ENCODE measurements at regions not wholly inside any gene's neighbourhood (a gene's known extent, or its start where the extent isn't known, plus 50 kb on each side); places are given as distances from the start of the nearest gene placed in this dataset.

DNA sequence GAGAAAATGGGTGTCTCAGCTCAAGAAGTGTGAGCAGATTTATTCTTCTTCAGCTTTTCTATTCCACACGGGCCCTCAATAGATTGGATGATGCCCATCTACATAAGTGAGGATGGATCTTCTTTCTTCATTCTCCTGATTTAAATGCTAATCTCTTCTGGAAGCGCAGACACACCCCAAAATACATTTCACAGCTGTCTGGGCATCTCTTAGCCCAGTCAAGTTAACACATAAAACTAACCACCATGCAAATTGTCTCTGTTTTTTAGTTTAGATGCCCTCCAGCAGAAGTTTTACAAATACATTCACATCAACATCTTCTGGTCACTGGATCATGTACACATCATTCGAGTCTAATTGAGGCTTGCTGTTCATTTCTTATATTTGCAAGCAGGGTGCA lies 249.0 kb upstream of the VCX3A start:
- DNase-seq (ENCODE audit: low read depth in 1 of 2, low spot score in 1 of 2), result no peak
- TF ChIP-seq GABPA (IDR thresholded peaks at IDR 0.05; ENCODE audit: low read depth), result no peak
- TF ChIP-seq, protein P1, sequence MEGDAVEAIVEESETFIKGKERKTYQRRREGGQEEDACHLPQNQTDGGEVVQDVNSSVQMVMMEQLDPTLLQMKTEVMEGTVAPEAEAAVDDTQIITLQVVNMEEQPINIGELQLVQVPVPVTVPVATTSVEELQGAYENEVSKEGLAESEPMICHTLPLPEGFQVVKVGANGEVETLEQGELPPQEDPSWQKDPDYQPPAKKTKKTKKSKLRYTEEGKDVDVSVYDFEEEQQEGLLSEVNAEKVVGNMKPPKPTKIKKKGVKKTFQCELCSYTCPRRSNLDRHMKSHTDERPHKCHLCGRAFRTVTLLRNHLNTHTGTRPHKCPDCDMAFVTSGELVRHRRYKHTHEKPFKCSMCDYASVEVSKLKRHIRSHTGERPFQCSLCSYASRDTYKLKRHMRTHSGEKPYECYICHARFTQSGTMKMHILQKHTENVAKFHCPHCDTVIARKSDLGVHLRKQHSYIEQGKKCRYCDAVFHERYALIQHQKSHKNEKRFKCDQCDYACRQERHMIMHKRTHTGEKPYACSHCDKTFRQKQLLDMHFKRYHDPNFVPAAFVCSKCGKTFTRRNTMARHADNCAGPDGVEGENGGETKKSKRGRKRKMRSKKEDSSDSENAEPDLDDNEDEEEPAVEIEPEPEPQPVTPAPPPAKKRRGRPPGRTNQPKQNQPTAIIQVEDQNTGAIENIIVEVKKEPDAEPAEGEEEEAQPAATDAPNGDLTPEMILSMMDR (IDR thresholded peaks at IDR 0.05; ENCODE audit: insufficient read depth, low read length), result no peak
- no peak for TF ChIP-seq POLR2AphosphoS5 (IDR thresholded peaks at IDR 0.05; ENCODE audit: low read depth)
- no peak for TF ChIP-seq SPI1 (IDR thresholded peaks at IDR 0.05; ENCODE audit: borderline replicate concordance, low read depth)
- TF ChIP-seq, protein P2, sequence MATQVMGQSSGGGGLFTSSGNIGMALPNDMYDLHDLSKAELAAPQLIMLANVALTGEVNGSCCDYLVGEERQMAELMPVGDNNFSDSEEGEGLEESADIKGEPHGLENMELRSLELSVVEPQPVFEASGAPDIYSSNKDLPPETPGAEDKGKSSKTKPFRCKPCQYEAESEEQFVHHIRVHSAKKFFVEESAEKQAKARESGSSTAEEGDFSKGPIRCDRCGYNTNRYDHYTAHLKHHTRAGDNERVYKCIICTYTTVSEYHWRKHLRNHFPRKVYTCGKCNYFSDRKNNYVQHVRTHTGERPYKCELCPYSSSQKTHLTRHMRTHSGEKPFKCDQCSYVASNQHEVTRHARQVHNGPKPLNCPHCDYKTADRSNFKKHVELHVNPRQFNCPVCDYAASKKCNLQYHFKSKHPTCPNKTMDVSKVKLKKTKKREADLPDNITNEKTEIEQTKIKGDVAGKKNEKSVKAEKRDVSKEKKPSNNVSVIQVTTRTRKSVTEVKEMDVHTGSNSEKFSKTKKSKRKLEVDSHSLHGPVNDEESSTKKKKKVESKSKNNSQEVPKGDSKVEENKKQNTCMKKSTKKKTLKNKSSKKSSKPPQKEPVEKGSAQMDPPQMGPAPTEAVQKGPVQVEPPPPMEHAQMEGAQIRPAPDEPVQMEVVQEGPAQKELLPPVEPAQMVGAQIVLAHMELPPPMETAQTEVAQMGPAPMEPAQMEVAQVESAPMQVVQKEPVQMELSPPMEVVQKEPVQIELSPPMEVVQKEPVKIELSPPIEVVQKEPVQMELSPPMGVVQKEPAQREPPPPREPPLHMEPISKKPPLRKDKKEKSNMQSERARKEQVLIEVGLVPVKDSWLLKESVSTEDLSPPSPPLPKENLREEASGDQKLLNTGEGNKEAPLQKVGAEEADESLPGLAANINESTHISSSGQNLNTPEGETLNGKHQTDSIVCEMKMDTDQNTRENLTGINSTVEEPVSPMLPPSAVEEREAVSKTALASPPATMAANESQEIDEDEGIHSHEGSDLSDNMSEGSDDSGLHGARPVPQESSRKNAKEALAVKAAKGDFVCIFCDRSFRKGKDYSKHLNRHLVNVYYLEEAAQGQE (IDR thresholded peaks at IDR 0.05; ENCODE audit: insufficient replicate concordance, low read depth), result no peak
- H3K27ac ChIP-seq (replicated peaks), result no peak overlapping the region

DNA sequence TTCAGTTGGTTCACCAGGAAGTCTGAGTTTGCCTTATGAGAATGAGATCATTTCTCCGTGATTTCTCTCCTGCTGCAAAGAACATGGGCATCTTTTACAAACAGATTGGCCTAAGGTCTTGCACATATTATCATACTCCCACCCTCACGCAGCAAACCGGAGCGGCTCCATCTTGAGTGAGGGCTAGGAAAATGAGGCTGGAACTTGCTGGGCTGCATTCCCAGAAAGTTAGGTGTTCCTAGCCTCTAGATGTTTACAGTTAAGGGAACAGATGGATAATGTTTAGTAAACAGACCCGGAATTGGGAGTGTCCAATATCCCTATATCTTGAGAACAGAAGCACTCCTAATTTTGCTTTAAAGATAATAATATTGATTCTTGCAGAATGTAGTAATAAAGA lies 247.9 kb upstream of the VCX3A start:
- no peak overlapping the region for H3K4me3 ChIP-seq (replicated peaks; ENCODE audit: insufficient read depth, low read length)
- H3K27ac ChIP-seq (replicated peaks), result no peak overlapping the region
- no peaks in the 10 kb centered on the region for H3K27me3 ChIP-seq (ENCODE audit: insufficient read depth, poor library complexity, severe bottlenecking)
- DNase-seq (ENCODE audit: low read depth in 1 of 2, low spot score in 1 of 2), result no peak
- TF ChIP-seq, protein P2 (IDR thresholded peaks at IDR 0.05; ENCODE audit: insufficient replicate concordance, low read depth), result no peak
- TF ChIP-seq SPI1 (IDR thresholded peaks at IDR 0.05; ENCODE audit: borderline replicate concordance, low read depth) (no peak), GABPA (IDR thresholded peaks at IDR 0.05; ENCODE audit: low read depth) (no peak)

More for the DNA sequence above, 249.0 kb upstream of the VCX3A start:
- no peaks in the 10 kb centered on the region for H3K27me3 ChIP-seq (ENCODE audit: insufficient read depth, poor library complexity, severe bottlenecking)
- H3K4me3 ChIP-seq (replicated peaks; ENCODE audit: insufficient read depth, low read length), result no peak overlapping the region

DNA sequence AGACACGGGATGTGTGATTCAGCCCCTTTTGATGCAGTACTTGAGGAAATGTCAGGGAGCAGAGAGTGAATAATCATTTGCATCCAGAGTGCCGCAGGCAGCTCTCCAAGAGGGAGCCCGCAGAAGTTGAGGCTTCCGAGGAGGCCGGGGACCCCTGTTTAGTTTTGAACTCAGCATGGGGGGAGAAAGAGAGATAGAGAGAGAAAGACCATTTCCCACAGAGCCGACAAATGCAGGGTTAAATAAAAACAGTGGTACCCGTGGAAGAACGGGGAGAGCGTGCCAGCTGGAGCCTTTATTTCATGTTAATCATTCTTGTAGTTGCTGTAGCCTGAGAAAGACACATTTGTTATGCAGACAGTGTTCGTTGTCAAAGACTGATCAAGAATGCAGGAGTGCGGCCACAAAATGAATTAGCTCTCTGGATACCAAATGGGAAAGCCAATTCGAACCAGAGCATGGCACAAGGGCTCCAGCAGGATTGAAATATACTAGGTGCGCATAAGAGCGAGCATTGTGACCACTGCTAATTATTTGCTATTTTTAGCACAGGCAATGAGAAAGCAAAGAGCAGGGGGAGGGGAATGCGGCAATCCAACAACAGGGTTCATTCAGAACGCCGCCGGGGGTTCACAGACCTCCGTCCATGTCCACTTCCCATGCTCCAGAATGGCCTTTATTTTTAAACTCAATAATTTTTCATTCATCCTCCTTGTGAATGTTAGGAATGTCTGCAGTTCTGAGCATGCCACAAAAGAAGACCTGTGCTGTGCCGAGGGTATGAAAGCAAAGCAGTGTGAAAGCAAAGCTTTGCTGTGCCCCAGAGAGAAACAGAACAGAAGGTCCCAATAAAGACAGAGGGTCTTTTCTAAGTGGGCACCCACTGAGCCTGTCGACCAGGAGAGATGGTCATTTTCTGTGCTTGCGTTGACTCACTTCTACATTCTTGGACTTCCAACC lies 243.9 kb upstream of the VCX3A start:
- TF ChIP-seq GABPA (IDR thresholded peaks at IDR 0.05; ENCODE audit: low read depth), result no peak
- TF ChIP-seq, protein P1 (IDR thresholded peaks at IDR 0.05; ENCODE audit: insufficient read depth, low read length), result no peak
- Histone ChIP-seq H3K27me3 (ENCODE audit: insufficient read depth, poor library complexity, severe bottlenecking) (no peaks in the 10 kb centered on the region), H3K27ac (replicated peaks) (no peak overlapping the region), H3K4me3 (replicated peaks; ENCODE audit: insufficient read depth, low read length) (no peak overlapping the region)
- DNase-seq (ENCODE audit: low read depth in 1 of 2, low spot score in 1 of 2), result no peak

DNA sequence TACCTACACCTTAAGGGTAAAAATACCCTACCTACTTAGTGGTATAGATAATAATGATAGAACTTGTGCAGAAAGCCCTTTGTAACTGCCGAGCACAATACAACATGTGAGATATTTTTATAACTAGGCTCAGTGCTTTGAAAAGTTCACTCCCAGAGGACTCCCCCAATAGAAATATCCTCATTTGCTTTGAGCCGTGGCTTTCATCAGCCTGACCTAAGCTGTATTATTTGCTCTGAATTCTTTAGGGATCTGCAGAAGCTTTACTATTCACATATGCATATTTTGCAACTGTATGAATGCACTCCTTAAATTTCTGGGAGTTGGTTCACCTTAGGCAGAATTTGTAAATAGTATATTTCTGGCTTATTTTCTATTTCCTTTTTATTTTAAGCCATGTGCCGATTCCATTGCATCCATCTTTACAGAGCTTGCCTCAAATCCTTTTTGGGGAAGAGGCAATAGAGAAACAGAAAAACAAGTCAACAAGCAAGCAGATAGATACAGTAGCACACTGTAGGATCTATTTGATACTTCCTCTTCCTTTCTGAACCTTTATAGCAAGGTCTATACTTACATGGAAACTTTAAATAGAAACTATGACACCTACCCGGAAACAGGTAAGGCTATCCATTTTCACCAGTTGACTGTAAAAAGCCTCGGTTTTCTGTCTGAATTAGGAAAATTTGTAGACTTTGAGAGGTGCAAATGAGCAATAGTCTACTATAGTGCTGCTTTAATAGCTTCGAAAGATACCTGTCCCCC lies 242.5 kb upstream of the VCX3A start:
- no peak for DNase-seq (ENCODE audit: low read depth in 1 of 2, low spot score in 1 of 2)
- TF ChIP-seq, protein P2 (IDR thresholded peaks at IDR 0.05; ENCODE audit: insufficient replicate concordance, low read depth), result no peak
- no peak for TF ChIP-seq POLR2AphosphoS5 (IDR thresholded peaks at IDR 0.05; ENCODE audit: low read depth)
- TF ChIP-seq GABPA (IDR thresholded peaks at IDR 0.05; ENCODE audit: low read depth), result no peak
- TF ChIP-seq SPI1 (IDR thresholded peaks at IDR 0.05; ENCODE audit: borderline replicate concordance, low read depth), result no peak
- TF ChIP-seq, protein P1 (IDR thresholded peaks at IDR 0.05; ENCODE audit: insufficient read depth, low read length), result no peak
- Histone ChIP-seq H3K27me3 (ENCODE audit: insufficient read depth, poor library complexity, severe bottlenecking) (no peaks in the 10 kb centered on the region), H3K27ac (replicated peaks) (no peak overlapping the region), H3K4me3 (replicated peaks; ENCODE audit: insufficient read depth, low read length) (no peak overlapping the region)
